Fibroblast of mammary gland (primary cell): ENCODE measurements at regions not wholly inside any gene's neighbourhood (a gene's known extent, or its start where the extent isn't known, plus 50 kb on each side); places are given as distances from the start of the nearest gene placed in this dataset.

ENCODE experiments used
- DNase-seq: peaks from one replicate; pipeline ENCODE4 v3.0.0-alpha.2; 2010; ENCODE audit warnings: low read depth
- H3K4me3 ChIP-seq: 2 replicates; pipeline ENCODE4 v1.5.1; 2011; ENCODE audit warnings: low read depth, mild to moderate bottlenecking, low read length, moderate library complexity; ENCODE audit not compliant: control insufficient read depth
- TF ChIP-seq, protein P1 (sequence below): conservative IDR thresholded peaks from 2 replicates; pipeline ENCODE4 v1.5.1; 2011; ENCODE audit warnings: low read depth, low read length, inconsistent platforms; ENCODE audit not compliant: control insufficient read depth, insufficient read depth

DNA sequence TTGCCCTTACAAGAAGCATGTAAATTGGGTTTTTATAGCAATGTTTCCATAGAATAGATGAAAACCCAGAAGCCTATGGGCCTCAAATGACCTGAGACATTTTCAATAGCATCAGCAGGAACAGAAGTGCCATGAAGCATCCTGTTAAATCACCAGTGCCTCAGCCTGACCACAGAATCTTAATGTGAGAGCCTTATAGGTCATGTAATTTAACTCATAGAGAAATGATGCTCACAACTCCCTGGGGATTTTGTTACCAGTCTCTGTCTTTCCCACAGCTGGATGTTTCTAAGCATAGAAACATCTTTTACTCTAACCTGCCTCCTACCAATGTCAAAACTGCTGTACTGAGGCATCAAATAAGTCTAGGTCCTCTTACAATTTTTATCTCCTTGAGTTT is 295.8 kb upstream of the ACVR2A start:
- TF ChIP-seq, protein P1, sequence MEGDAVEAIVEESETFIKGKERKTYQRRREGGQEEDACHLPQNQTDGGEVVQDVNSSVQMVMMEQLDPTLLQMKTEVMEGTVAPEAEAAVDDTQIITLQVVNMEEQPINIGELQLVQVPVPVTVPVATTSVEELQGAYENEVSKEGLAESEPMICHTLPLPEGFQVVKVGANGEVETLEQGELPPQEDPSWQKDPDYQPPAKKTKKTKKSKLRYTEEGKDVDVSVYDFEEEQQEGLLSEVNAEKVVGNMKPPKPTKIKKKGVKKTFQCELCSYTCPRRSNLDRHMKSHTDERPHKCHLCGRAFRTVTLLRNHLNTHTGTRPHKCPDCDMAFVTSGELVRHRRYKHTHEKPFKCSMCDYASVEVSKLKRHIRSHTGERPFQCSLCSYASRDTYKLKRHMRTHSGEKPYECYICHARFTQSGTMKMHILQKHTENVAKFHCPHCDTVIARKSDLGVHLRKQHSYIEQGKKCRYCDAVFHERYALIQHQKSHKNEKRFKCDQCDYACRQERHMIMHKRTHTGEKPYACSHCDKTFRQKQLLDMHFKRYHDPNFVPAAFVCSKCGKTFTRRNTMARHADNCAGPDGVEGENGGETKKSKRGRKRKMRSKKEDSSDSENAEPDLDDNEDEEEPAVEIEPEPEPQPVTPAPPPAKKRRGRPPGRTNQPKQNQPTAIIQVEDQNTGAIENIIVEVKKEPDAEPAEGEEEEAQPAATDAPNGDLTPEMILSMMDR, result no peak
- peak; percentile 65 for DNase-seq
- no peak overlapping the region for H3K4me3 ChIP-seq

DNA sequence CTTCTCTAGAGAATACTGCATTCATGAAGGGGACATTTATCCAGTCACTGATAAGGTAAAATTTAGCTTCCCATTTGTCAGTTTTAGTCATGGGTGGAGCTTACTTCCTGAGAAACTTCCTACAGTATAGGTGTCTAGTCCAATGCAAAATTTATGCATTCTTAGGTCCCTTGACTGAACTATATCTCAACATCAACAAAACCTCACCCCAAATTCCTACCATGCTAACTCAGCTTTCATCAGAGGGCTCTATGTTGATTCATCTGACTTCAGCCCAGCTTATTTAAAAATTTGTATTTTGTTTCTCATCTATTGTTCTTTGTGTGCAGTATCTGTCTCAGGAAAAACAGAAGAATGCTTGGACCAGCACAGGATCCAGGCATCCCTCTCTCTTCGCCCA is 296.4 kb upstream of the ACVR2A start:
- no peak overlapping the region for H3K4me3 ChIP-seq
- no peak for DNase-seq
- TF ChIP-seq, protein P1, result no peak

DNA sequence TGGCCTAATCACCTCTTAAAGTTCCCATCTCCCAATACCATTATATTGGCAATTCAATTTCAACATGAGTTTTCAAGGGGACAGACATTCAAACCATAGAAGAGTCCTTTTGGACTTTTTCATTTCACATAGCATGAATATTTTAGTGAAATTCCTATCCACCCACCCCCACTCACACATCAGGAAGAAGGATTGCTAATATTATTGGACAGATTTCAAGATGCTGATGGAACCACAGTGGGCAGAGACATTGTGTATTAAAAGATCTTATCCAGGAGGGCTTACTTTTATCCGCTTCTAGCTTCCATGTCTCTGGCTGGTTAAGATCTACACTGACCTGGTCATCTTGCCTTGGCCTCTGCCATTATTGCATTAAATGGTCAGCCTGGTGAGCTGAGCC is 297.4 kb upstream of the ACVR2A start:
- TF ChIP-seq, protein P1, result no peak
- H3K4me3 ChIP-seq, result no peak overlapping the region
- DNase-seq, result peak; percentile 15

DNA sequence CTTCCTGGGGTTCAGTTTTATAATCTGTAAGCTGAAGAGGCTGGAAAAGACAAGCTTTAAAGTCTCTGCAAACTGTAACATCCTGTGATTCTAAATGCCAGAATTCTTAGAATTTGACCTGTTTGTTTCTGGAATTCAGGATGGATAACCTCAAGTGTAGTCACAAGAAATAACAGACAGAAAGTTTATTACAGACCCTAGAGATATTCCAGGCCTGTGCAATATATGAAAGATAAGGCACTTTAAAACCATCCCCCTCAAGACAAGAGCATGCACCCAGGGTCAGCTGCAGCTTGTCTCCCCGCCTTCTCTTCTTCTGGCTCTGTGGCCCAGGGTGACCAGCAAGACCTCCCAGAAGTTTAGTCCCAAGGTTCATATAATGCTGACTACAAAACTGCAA is 298.7 kb upstream of the ACVR2A start:
- TF ChIP-seq, protein P1, result no peak
- DNase-seq, result no peak
- H3K4me3 ChIP-seq, result no peak overlapping the region

DNA sequence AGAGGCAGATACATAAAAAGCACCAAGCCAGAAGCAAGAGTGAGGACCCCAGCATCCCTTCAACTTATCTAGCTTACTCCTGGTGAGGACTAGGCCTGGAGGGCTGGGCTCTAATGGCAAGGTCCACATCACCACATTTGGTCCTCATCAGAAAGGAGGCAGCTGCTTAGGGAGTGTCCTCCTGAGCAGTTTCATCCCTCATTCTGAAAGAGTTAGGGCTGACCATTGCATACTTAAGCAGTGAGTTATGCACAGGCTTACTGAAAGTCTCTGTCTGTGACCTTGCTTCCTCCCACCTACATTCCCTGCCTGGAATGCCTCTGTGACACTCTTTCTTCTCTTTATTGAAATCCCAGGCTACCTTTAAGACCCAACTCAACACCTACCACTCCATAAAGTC is 301.8 kb upstream of the ACVR2A start:
- TF ChIP-seq, protein P1, result no peak
- DNase-seq, result peak; percentile 35
- no peak overlapping the region for H3K4me3 ChIP-seq

DNA sequence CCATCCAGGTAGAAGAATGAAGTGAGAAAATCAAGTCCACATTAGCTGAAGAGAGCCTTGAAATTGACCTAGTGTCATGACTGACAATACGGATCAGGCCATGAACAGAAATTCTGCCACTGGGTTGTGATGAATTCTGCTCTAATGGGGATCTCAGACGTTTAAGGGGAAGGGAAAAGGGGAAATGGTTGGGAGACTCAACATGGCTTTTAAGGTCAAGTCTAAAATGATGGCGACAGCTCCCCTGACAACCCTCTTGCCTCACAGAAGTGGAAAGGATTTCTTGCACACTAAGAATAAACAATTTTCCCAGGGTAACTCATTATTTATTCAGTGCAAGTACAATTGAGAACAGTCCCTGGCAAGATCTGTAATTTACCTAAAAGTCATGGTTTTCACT is 302.5 kb upstream of the ACVR2A start:
- TF ChIP-seq, protein P1, result no peak
- no peak for DNase-seq
- H3K4me3 ChIP-seq, result no peak overlapping the region

DNA sequence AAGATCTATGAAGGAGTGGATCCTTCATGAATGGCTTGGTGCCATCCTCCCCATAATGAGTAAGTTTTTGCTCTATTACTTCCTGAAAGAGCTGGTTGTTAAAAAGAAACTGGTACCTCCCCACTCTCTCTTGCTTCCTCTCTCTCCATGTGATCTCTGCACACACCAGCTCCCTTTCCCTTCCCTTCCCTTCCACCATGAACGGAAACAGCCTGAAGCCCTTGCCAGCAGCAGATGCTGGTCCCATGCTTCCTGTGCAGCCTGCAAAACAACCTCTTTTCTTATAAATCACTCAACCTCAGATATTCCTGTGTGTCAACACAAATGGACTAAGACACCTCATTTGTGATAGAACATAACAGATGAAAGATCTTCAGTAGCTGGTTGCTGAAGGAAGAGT is 303.5 kb upstream of the ACVR2A start:
- H3K4me3 ChIP-seq, result no peak overlapping the region
- DNase-seq, result no peak

More for the DNA sequence above, 303.5 kb upstream of the ACVR2A start:
- TF ChIP-seq, protein P1, result no peak
